Panc1 (cell line): ENCODE measurements at regions not wholly inside any gene's neighbourhood (a gene's known extent, or its start where the extent isn't known, plus 50 kb on each side); places are given as distances from the start of the nearest gene placed in this dataset.

Source experiments
- CTCF ChIP-seq: fragments of 450-650 bp; IDR thresholded peaks from 2 replicates; pipeline ENCODE4 v1.5.1; 2017; ENCODE audit warnings: mild to moderate bottlenecking
- SIN3A ChIP-seq: IDR thresholded peaks from 2 replicates; pipeline ENCODE4 v1.6.1; 2012; ENCODE audit warnings: low read depth, mild to moderate bottlenecking, low read length, moderate library complexity, borderline replicate concordance; ENCODE audit not compliant: insufficient read depth
- TCF7L2 ChIP-seq: IDR thresholded peaks from 2 replicates; pipeline ENCODE4 v1.6.1; 2011; ENCODE audit warnings: mild to moderate bottlenecking, low read depth, low read length, inconsistent platforms

DNA sequence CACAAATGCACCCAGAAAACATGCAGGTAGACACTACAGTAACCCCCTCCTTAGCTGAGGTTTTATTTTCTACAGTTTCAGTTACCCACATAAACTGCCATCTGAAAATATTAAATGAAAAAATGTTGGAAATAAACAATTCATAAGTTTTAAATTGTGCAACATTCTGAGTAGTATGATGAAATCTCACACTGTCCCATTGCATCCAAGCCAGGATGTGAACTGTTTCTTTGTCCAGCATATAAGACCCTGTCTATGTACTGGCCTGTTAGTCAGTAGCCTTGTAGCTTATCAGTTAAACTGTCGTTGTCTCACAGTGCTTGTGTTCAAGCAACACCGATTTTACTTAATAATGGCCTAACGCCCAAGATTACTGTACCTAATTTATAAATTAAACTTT is 630.5 kb downstream of the ANXA1 start:
- TF ChIP-seq TCF7L2 (no peak), CTCF (no peak), SIN3A (no peak)
